ENCODE measurements at regions not wholly inside any gene's neighbourhood (a gene's known extent, or its start where the extent isn't known, plus 50 kb on each side); places are given as distances from the start of the nearest gene placed in this dataset.

DNA sequence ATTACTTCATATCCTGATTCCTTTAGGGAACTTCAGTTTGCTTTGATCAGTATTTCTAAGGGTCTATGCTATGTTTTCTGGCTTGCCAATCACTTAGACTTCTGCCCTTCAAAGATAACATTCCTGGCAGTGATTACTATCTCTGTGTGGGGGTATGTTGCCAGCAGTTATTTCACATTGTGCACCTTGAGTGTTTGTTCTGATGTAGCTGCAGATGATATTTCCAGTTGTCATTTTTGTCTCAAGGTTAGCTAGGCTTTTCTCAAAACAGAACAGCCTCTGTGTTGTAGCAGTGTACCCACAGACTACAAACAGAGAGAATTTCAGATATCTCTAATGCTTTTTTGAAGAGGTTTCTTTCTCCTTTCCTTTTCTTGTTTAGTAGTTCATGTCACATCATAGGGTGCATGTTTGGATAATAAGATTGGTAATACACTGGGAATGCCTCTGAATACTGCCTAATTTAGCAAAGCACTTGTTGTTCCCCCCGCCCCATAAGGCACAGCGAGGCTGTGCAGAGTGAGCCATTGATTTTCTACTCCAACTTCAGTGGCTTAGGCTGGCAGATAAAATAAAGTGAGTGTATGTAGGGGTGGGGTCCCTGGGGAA lies 134.7 kb upstream of the AGR3 start:
- H3K4me2 ChIP-seq (replicated peaks; ENCODE audit: low read depth, low read length, poor library complexity, severe bottlenecking): no peak overlapping the region

DNA sequence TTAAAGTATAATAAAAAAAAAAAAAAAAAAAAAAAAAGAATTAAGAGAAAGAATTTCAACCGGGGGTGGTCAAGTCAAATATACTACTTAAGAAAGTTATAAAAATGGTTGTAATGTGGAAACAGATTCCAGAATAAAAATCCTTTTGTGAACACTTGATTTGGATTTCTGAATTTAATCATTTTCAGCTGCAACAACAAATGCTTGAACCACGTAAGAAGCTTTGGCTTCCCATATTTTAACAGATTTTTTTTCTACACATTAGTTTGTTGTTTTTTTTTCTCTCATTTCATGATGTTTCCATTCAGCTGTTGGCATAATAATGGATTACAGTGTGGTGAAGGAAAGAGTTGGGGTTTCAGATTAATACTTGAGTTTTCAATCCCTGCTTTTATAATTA lies 137.3 kb upstream of the AGR3 start:
- Histone ChIP-seq H3K9me3 (ENCODE audit: control extremely low read depth in 1 of 3, control insufficient read depth in 2 of 3, insufficient read depth in 1 of 3, low read length in 2 of 3) (no peaks in the 10 kb centered on the region), H3K4me3 (ENCODE audit: control extremely low read depth in 1 of 5, extremely low read depth in 1 of 5, insufficient read depth in 1 of 5, low read depth in 2 of 5, low read length in 4 of 5) (no peak overlapping the region), H3K27me3 (replicated peaks in 1 of 4; ENCODE audit: control extremely low read depth in 1 of 4, control insufficient read depth in 3 of 4, insufficient read depth in 4 of 4, low read length in 3 of 4) (no peaks in the 10 kb centered on the region), H3K4me1 (ENCODE audit: control insufficient read depth in 2 of 2, insufficient read depth in 2 of 2, low read length in 2 of 2) (no peaks in the 10 kb centered on the region), H3K27ac (ENCODE audit: low read length in 2 of 2) (no peak overlapping the region), H3K4me2 (replicated peaks; ENCODE audit: low read depth, low read length, poor library complexity, severe bottlenecking) (no peak overlapping the region), H2AFZ (ENCODE audit: insufficient read depth, low read depth, low read length, poor library complexity, severe bottlenecking) (no peak overlapping the region), H4K20me1 (ENCODE audit: control insufficient read depth, insufficient read depth, low read length, poor library complexity, severe bottlenecking) (no peaks in the 10 kb centered on the region), H3K9ac (ENCODE audit: low read length) (no peak overlapping the region), H3K79me2 (ENCODE audit: control insufficient read depth, insufficient read depth, low read length) (no peaks in the 10 kb centered on the region), H3K36me3 (replicated peaks in 1 of 2; ENCODE audit: control extremely low read depth in 1 of 2, control insufficient read depth in 1 of 2, extremely low read depth in 1 of 2, insufficient read depth in 2 of 2, low read length in 1 of 2) (no peaks in the 10 kb centered on the region)
- no CpG with 5 or more reads among the region's 2 CpGs for WGBS (ENCODE audit: insufficient coverage)
- TF ChIP-seq, protein P1, sequence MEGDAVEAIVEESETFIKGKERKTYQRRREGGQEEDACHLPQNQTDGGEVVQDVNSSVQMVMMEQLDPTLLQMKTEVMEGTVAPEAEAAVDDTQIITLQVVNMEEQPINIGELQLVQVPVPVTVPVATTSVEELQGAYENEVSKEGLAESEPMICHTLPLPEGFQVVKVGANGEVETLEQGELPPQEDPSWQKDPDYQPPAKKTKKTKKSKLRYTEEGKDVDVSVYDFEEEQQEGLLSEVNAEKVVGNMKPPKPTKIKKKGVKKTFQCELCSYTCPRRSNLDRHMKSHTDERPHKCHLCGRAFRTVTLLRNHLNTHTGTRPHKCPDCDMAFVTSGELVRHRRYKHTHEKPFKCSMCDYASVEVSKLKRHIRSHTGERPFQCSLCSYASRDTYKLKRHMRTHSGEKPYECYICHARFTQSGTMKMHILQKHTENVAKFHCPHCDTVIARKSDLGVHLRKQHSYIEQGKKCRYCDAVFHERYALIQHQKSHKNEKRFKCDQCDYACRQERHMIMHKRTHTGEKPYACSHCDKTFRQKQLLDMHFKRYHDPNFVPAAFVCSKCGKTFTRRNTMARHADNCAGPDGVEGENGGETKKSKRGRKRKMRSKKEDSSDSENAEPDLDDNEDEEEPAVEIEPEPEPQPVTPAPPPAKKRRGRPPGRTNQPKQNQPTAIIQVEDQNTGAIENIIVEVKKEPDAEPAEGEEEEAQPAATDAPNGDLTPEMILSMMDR (IDR thresholded peaks at IDR 0.05): no peak
- no peak for TF ChIP-seq EZH2 (IDR thresholded peaks at IDR 0.05; ENCODE audit: borderline replicate concordance, insufficient read depth, low read depth, low read length, poor library complexity, severe bottlenecking)
- Mint-ChIP-seq H3K4me3 (no peak overlapping the region), H3K9me3 (ENCODE audit: insufficient read depth) (no peaks in the 10 kb centered on the region), H3K4me1 (peaks cover 1% of the 10 kb centered on the region), H3K27ac (no peak overlapping the region), H3K27me3 (no peaks in the 10 kb centered on the region)
- no peak for ATAC-seq (ENCODE audit: low read depth)
- CTCF ChIA-PET: no interaction called here
- no peak for DNase-seq
- intact Hi-C loops (cut with micrococcal nuclease): no loop called here
- POLR2A ChIA-PET: no interaction called here

More for the DNA sequence above, 134.7 kb upstream of the AGR3 start:
- WGBS (ENCODE audit: insufficient coverage): no CpG with 5 or more reads among the region's 2 CpGs
- Histone ChIP-seq H3K79me2 (ENCODE audit: control insufficient read depth, insufficient read depth, low read length) (no peaks in the 10 kb centered on the region), H3K4me1 (ENCODE audit: control insufficient read depth in 2 of 2, insufficient read depth in 2 of 2, low read length in 2 of 2) (no peaks in the 10 kb centered on the region), H3K4me3 (ENCODE audit: control extremely low read depth in 1 of 5, extremely low read depth in 1 of 5, insufficient read depth in 1 of 5, low read depth in 2 of 5, low read length in 4 of 5) (no peak overlapping the region), H3K9ac (ENCODE audit: low read length) (no peak overlapping the region), H2AFZ (ENCODE audit: insufficient read depth, low read depth, low read length, poor library complexity, severe bottlenecking) (no peak overlapping the region), H3K36me3 (replicated peaks in 1 of 2; ENCODE audit: control extremely low read depth in 1 of 2, control insufficient read depth in 1 of 2, extremely low read depth in 1 of 2, insufficient read depth in 2 of 2, low read length in 1 of 2) (no peaks in the 10 kb centered on the region), H3K9me3 (ENCODE audit: control extremely low read depth in 1 of 3, control insufficient read depth in 2 of 3, insufficient read depth in 1 of 3, low read length in 2 of 3) (no peaks in the 10 kb centered on the region), H4K20me1 (ENCODE audit: control insufficient read depth, insufficient read depth, low read length, poor library complexity, severe bottlenecking) (no peaks in the 10 kb centered on the region), H3K27ac (ENCODE audit: low read length in 2 of 2) (no peak overlapping the region), H3K27me3 (replicated peaks in 1 of 4; ENCODE audit: control extremely low read depth in 1 of 4, control insufficient read depth in 3 of 4, insufficient read depth in 4 of 4, low read length in 3 of 4) (no peaks in the 10 kb centered on the region)
- no peak for DNase-seq
- TF ChIP-seq, protein P1 (IDR thresholded peaks at IDR 0.05): no peak
- TF ChIP-seq EZH2 (IDR thresholded peaks at IDR 0.05; ENCODE audit: borderline replicate concordance, insufficient read depth, low read depth, low read length, poor library complexity, severe bottlenecking): no peak
- ChIA-PET CTCF (no interaction called here), POLR2A (no interaction called here)
- intact Hi-C loops (cut with micrococcal nuclease): no loop called here
- no peaks in the 10 kb centered on the region for H3K9me3 Mint-ChIP-seq (ENCODE audit: insufficient read depth)
- no peak overlapping the region for H3K27ac Mint-ChIP-seq
- no peak overlapping the region for H3K4me3 Mint-ChIP-seq
- H3K4me1 Mint-ChIP-seq: peaks cover 1% of the 10 kb centered on the region
- H3K27me3 Mint-ChIP-seq: no peaks in the 10 kb centered on the region
- no peak for ATAC-seq (ENCODE audit: low read depth)

All from B cell (primary cell).